NCI-H2029 (cell line): ENCODE measurements at regions not wholly inside any gene's neighbourhood (a gene's known extent, or its start where the extent isn't known, plus 50 kb on each side); places are given as distances from the start of the nearest gene placed in this dataset.
"Not testable (repeated sequence)": the region's sequence is repeated elsewhere in the genome, so short reads cannot be mapped to it uniquely, and the experiment has no call there.

Experiments used
- DNase-seq: peaks from one replicate; lab custom pipeline; 2025; lab: John Stamatoyannopoulos, UW

- no peak for DNase-seq
Observed at GRCh38 chr4:38334791-38335190, 329.2 kb upstream of the KLF3 start.

- not testable (repeated sequence) for DNase-seq
Observed at GRCh38 chr4:38338939-38339338, 325.1 kb upstream of the KLF3 start.

- DNase-seq, result no peak
Observed at GRCh38 chr4:38343608-38344007, 320.4 kb upstream of the KLF3 start.

GRCh38 chr4:38344929-38345328 is 319.1 kb upstream of the KLF3 start:
- DNase-seq, result no peak

- no peak for DNase-seq
Observed at GRCh38 chr4:38347251-38347650, 316.7 kb upstream of the KLF3 start.

GRCh38 chr4:38354421-38354820 is 309.6 kb upstream of the KLF3 start:
- no peak for DNase-seq

GRCh38 chr4:38354872-38355271 is 309.1 kb upstream of the KLF3 start:
- no peak for DNase-seq

- DNase-seq, result no peak
Observed at GRCh38 chr4:38356686-38357085, 307.3 kb upstream of the KLF3 start.

GRCh38 chr4:38357546-38357945 is 306.5 kb upstream of the KLF3 start:
- DNase-seq, result no peak

- DNase-seq, result no peak
Observed at GRCh38 chr4:38359113-38359512, 304.9 kb upstream of the KLF3 start.

- no peak for DNase-seq
Observed at GRCh38 chr4:38360201-38360600, 303.8 kb upstream of the KLF3 start.

GRCh38 chr4:38364383-38364963 is 299.5 kb upstream of the KLF3 start:
- no peak for DNase-seq

- no peak for DNase-seq
Observed at GRCh38 chr4:38365261-38365660, 298.7 kb upstream of the KLF3 start.

- DNase-seq, result peak; percentile 28
Observed at GRCh38 chr4:38365748-38366310, 298.2 kb upstream of the KLF3 start.

GRCh38 chr4:38366456-38366855 is 297.5 kb upstream of the KLF3 start:
- DNase-seq, result peak; percentile 4

- DNase-seq, result no peak
Observed at GRCh38 chr4:38366997-38367396, 297.0 kb upstream of the KLF3 start.

GRCh38 chr4:38367642-38368174 is 296.3 kb upstream of the KLF3 start:
- no peak for DNase-seq

- no peak for DNase-seq
Observed at GRCh38 chr4:38368613-38369012, 295.4 kb upstream of the KLF3 start.

GRCh38 chr4:38371391-38371851 is 292.6 kb upstream of the KLF3 start:
- DNase-seq, result no peak

- DNase-seq, result no peak
Observed at GRCh38 chr4:38373375-38373774, 290.6 kb upstream of the KLF3 start.

GRCh38 chr4:38377195-38377594 is 286.8 kb upstream of the KLF3 start:
- DNase-seq, result no peak

- DNase-seq, result no peak
Observed at GRCh38 chr4:38378478-38378877, 285.5 kb upstream of the KLF3 start.

GRCh38 chr4:38381788-38382187 is 282.2 kb upstream of the KLF3 start:
- DNase-seq, result no peak

GRCh38 chr4:38382520-38382919 is 281.5 kb upstream of the KLF3 start:
- no peak for DNase-seq
